Mesodermal cell (in vitro differentiated cells): ENCODE measurements at regions not wholly inside any gene's neighbourhood (a gene's known extent, or its start where the extent isn't known, plus 50 kb on each side); places are given as distances from the start of the nearest gene placed in this dataset.

ENCODE experiments used
- H3K27ac ChIP-seq: 2 replicates; pipeline ENCODE4 v1.7.0; 2013; ENCODE audit warnings: mild to moderate bottlenecking, low read depth, low read length, moderate library complexity; ENCODE audit not compliant: severe bottlenecking
- H3K36me3 ChIP-seq: 2 replicates; pipeline ENCODE4 v1.7.1; 2013; ENCODE audit warnings: mild to moderate bottlenecking, low read length, moderate library complexity; ENCODE audit not compliant: control insufficient read depth, insufficient read depth
- H3K4me1 ChIP-seq: one replicate; pipeline ENCODE4 v1.7.1; 2013; ENCODE audit warnings: mild to moderate bottlenecking, low read length; ENCODE audit not compliant: insufficient read depth, control insufficient read depth, poor library complexity, severe bottlenecking
- H3K4me3 ChIP-seq: 2 replicates; pipeline ENCODE4 v1.7.0; 2013; ENCODE audit warnings: low read length, control low read depth, mild to moderate bottlenecking; ENCODE audit not compliant: insufficient read depth, poor library complexity, severe bottlenecking; ENCODE audit errors: extremely low read depth
- H3K9me3 ChIP-seq: 2 replicates; pipeline ENCODE4 v1.7.1; 2013; ENCODE audit warnings: mild to moderate bottlenecking, low read length, moderate library complexity; ENCODE audit not compliant: control insufficient read depth
- WGBS, 2 experiments: methylation state at CpG; one replicate each; pipeline ENCODE4 v1.1.5; 2013; ENCODE audit warnings: missing lambda C conversion rate in 2 of 2; ENCODE audit not compliant: insufficient coverage in 2 of 2; 5-methylcytosine and 5-hydroxymethylcytosine counted together

GRCh38 chr10:128549101-128549608, 422.9 kb upstream of the MKI67 start:
- Histone ChIP-seq H3K36me3 (no peaks in the 10 kb centered on the region), H3K9me3 (peaks cover 2% of the 10 kb centered on the region), H3K27ac (no peak overlapping the region), H3K4me3 (no peak overlapping the region), H3K4me1 (no peaks in the 10 kb centered on the region)
- 93 to 97% methylated on average over 5 to 6 of the region's 6 CpGs for WGBS, 2 experiments

- H3K4me3 ChIP-seq, result no peak overlapping the region
- H3K27ac ChIP-seq, result no peak overlapping the region
- 95 to 96% methylated on average over 7 to 9 of the region's 10 CpGs for WGBS, 2 experiments
- no peaks in the 10 kb centered on the region for H3K36me3 ChIP-seq
- peaks cover 3% of the 10 kb centered on the region for H3K9me3 ChIP-seq
- H3K4me1 ChIP-seq, result no peaks in the 10 kb centered on the region
These were observed 423.8 kb upstream of the MKI67 start for GRCh38 chr10:128550045-128550444.

- 69 to 81% methylated on average over 4 to 5 of the region's 7 CpGs for WGBS, 2 experiments
- H3K4me1 ChIP-seq, result no peaks in the 10 kb centered on the region
These were observed 425.3 kb upstream of the MKI67 start for GRCh38 chr10:128551475-128551874.

GRCh38 chr10:128553755-128554154, 427.5 kb upstream of the MKI67 start:
- H3K36me3 ChIP-seq, result no peaks in the 10 kb centered on the region
- H3K27ac ChIP-seq, result no peak overlapping the region
- peaks cover 3% of the 10 kb centered on the region for H3K9me3 ChIP-seq
- no peaks in the 10 kb centered on the region for H3K4me1 ChIP-seq
- WGBS, 2 experiments, result 67 to 100% methylated on average over 1 to 2 of the region's 2 CpGs
- no peak overlapping the region for H3K4me3 ChIP-seq

More at GRCh38 chr10:128551475-128551874, 425.3 kb upstream of the MKI67 start:
- H3K9me3 ChIP-seq, result peaks cover 3% of the 10 kb centered on the region
- no peak overlapping the region for H3K4me3 ChIP-seq
- no peak overlapping the region for H3K27ac ChIP-seq
- H3K36me3 ChIP-seq, result no peaks in the 10 kb centered on the region

GRCh38 chr10:128556182-128557110, 430.2 kb upstream of the MKI67 start:
- Histone ChIP-seq H3K9me3 (peaks cover 3% of the 10 kb centered on the region), H3K36me3 (no peaks in the 10 kb centered on the region), H3K27ac (no peak overlapping the region), H3K4me1 (no peaks in the 10 kb centered on the region), H3K4me3 (no peak overlapping the region)
- WGBS, 2 experiments, result 81 to 84% methylated on average over 11 of the region's 15 CpGs

GRCh38 chr10:128557149-128557710, 431.0 kb upstream of the MKI67 start:
- peaks cover 3% of the 10 kb centered on the region for H3K9me3 ChIP-seq
- no peaks in the 10 kb centered on the region for H3K36me3 ChIP-seq
- H3K4me1 ChIP-seq, result no peaks in the 10 kb centered on the region
- 66 to 82% methylated on average over 7 to 11 of the region's 12 CpGs for WGBS, 2 experiments
- no peak overlapping the region for H3K4me3 ChIP-seq
- H3K27ac ChIP-seq, result no peak overlapping the region

- Histone ChIP-seq H3K4me1 (no peaks in the 10 kb centered on the region), H3K27ac (no peak overlapping the region), H3K9me3 (no peaks in the 10 kb centered on the region), H3K4me3 (no peak overlapping the region), H3K36me3 (no peaks in the 10 kb centered on the region)
- no CpG with 5 or more reads among the region's 1 CpG for WGBS, 2 experiments
These were observed 434.2 kb upstream of the MKI67 start for GRCh38 chr10:128560406-128560805.

GRCh38 chr10:128560993-128561392, 434.8 kb upstream of the MKI67 start:
- 97 to 100% methylated on average over 3 of the region's 3 CpGs for WGBS, 2 experiments
- no peak overlapping the region for H3K4me3 ChIP-seq
- no peaks in the 10 kb centered on the region for H3K4me1 ChIP-seq
- H3K27ac ChIP-seq, result no peak overlapping the region
- H3K36me3 ChIP-seq, result no peaks in the 10 kb centered on the region
- H3K9me3 ChIP-seq, result no peaks in the 10 kb centered on the region

- WGBS, 2 experiments, result 93% methylated on average over 3 to 5 of the region's 5 CpGs
- no peaks in the 10 kb centered on the region for H3K4me1 ChIP-seq
These were observed 437.2 kb upstream of the MKI67 start for GRCh38 chr10:128563387-128563786.

GRCh38 chr10:128563904-128564303, 437.7 kb upstream of the MKI67 start:
- H3K9me3 ChIP-seq, result no peaks in the 10 kb centered on the region
- H3K36me3 ChIP-seq, result no peaks in the 10 kb centered on the region
- WGBS, 2 experiments, result 92 to 100% methylated on average over 3 to 6 of the region's 6 CpGs
- H3K27ac ChIP-seq, result no peak overlapping the region
- H3K4me3 ChIP-seq, result no peak overlapping the region
- no peaks in the 10 kb centered on the region for H3K4me1 ChIP-seq

More at GRCh38 chr10:128563387-128563786, 437.2 kb upstream of the MKI67 start:
- Histone ChIP-seq H3K9me3 (no peaks in the 10 kb centered on the region), H3K27ac (no peak overlapping the region), H3K4me3 (no peak overlapping the region), H3K36me3 (no peaks in the 10 kb centered on the region)
